Left ventricle myocardium inferior (tissue), 1 donor: ENCODE measurements at regions not wholly inside any gene's neighbourhood (a gene's known extent, or its start where the extent isn't known, plus 50 kb on each side); places are given as distances from the start of the nearest gene placed in this dataset.

ENCODE experiments used
- DNase-seq: peaks from one replicate; pipeline ENCODE4 v3.0.0-alpha.2; 2020
- H3K27ac ChIP-seq: fragments of 200-600 bp; replicated peaks from 2 replicates; pipeline ENCODE4 v1.8.0; 2021
- H3K27me3 ChIP-seq: fragments of 200-600 bp; 2 replicates; pipeline ENCODE4 v1.8.0; 2021; ENCODE audit warnings: low read depth
- H3K36me3 ChIP-seq: fragments of 200-600 bp; 2 replicates; pipeline ENCODE4 v1.8.0; 2021
- H3K4me1 ChIP-seq: fragments of 200-600 bp; 2 replicates; pipeline ENCODE4 v1.8.0; 2021
- H3K4me3 ChIP-seq: fragments of 200-600 bp; 2 replicates; pipeline ENCODE4 v1.8.0; 2021; ENCODE audit warnings: mild to moderate bottlenecking, moderate library complexity
- H3K9me3 ChIP-seq: fragments of 200-600 bp; replicated peaks from 2 replicates; pipeline ENCODE4 v1.8.0; 2021
- CTCF ChIP-seq: fragments of 200-600 bp; IDR thresholded peaks from 2 replicates; pipeline ENCODE4 v1.8.0; 2021; ENCODE audit warnings: antibody characterized with exemption, mild to moderate bottlenecking, borderline replicate concordance
- intact Hi-C: fragments of 100-400 bp; cut with micrococcal nuclease; formaldehyde crosslinking; loops from one replicate; pipeline ENCODE4 v1.11.0; 2022
- donor health status: DM: no; HTN: yes; CAD: no; lungs with severe emphysema.

- Histone ChIP-seq H3K27ac (no peak overlapping the region), H3K27me3 (no peaks in the 10 kb centered on the region), H3K4me1 (no peaks in the 10 kb centered on the region), H3K4me3 (no peak overlapping the region), H3K36me3 (no peaks in the 10 kb centered on the region), H3K9me3 (no peaks in the 10 kb centered on the region)
- intact Hi-C loops, result no loop called here
- no peak for TF ChIP-seq CTCF
- no peak for DNase-seq
Observed at GRCh38 chr6:92806254-92806653, 613.1 kb downstream of the EPHA7 start.

- Histone ChIP-seq H3K27me3 (no peaks in the 10 kb centered on the region), H3K9me3 (no peaks in the 10 kb centered on the region), H3K27ac (no peak overlapping the region), H3K36me3 (no peaks in the 10 kb centered on the region), H3K4me3 (no peak overlapping the region), H3K4me1 (no peaks in the 10 kb centered on the region)
- no peak for DNase-seq
- no peak for TF ChIP-seq CTCF
- intact Hi-C loops, result no loop called here
Observed at GRCh38 chr6:92791403-92791802, 628.0 kb downstream of the EPHA7 start.

- Histone ChIP-seq H3K27me3 (no peaks in the 10 kb centered on the region), H3K4me1 (no peaks in the 10 kb centered on the region), H3K4me3 (no peak overlapping the region), H3K27ac (no peak overlapping the region), H3K36me3 (no peaks in the 10 kb centered on the region), H3K9me3 (no peaks in the 10 kb centered on the region)
- intact Hi-C loops, result no loop called here
- DNase-seq, result no peak
- TF ChIP-seq CTCF, result no peak
Observed at GRCh38 chr6:92790381-92790780, 629.0 kb downstream of the EPHA7 start.

- intact Hi-C loops, result no loop called here
Observed at GRCh38 chr6:92784235-92784634, 635.1 kb downstream of the EPHA7 start.

GRCh38 chr6:92779746-92780145, 639.6 kb downstream of the EPHA7 start:
- intact Hi-C loops, result no loop called here
- H3K27ac ChIP-seq, result no peak overlapping the region

More at GRCh38 chr6:92784235-92784634, 635.1 kb downstream of the EPHA7 start:
- no peak for TF ChIP-seq CTCF
- Histone ChIP-seq H3K4me3 (no peak overlapping the region), H3K9me3 (no peaks in the 10 kb centered on the region), H3K4me1 (no peaks in the 10 kb centered on the region), H3K27me3 (no peaks in the 10 kb centered on the region), H3K27ac (no peak overlapping the region), H3K36me3 (no peaks in the 10 kb centered on the region)
- DNase-seq, result no peak

More at GRCh38 chr6:92779746-92780145, 639.6 kb downstream of the EPHA7 start:
- no peaks in the 10 kb centered on the region for H3K9me3 ChIP-seq
- no peaks in the 10 kb centered on the region for H3K27me3 ChIP-seq
- no peaks in the 10 kb centered on the region for H3K36me3 ChIP-seq
- no peak for TF ChIP-seq CTCF
- no peak overlapping the region for H3K4me3 ChIP-seq
- no peak for DNase-seq
- H3K4me1 ChIP-seq, result no peaks in the 10 kb centered on the region
